HUES48 (cell line): ENCODE measurements at regions not wholly inside any gene's neighbourhood (a gene's known extent, or its start where the extent isn't known, plus 50 kb on each side); places are given as distances from the start of the nearest gene placed in this dataset.
"Not testable (repeated sequence)": the region's sequence is repeated elsewhere in the genome, so short reads cannot be mapped to it uniquely, and the experiment has no call there.

Experiments used
- H3K27ac ChIP-seq: one replicate; pipeline ENCODE4 v1.7.0; 2013; ENCODE audit warnings: low read depth, low read length, inconsistent platforms
- H3K27me3 ChIP-seq: 2 replicates; pipeline ENCODE4 v1.6.1; 2013; ENCODE audit warnings: mild to moderate bottlenecking, low read length; ENCODE audit not compliant: control insufficient read depth, insufficient read depth
- H3K36me3 ChIP-seq: 2 replicates; pipeline ENCODE4 v1.6.1; 2013; ENCODE audit warnings: low read length; ENCODE audit not compliant: control insufficient read depth, insufficient read depth
- H3K4me1 ChIP-seq: 2 replicates; pipeline ENCODE4 v1.6.1; 2013; ENCODE audit warnings: mild to moderate bottlenecking, low read length; ENCODE audit not compliant: control insufficient read depth, insufficient read depth
- H3K4me3 ChIP-seq: 2 replicates; pipeline ENCODE4 v1.5.1; 2013; ENCODE audit warnings: mild to moderate bottlenecking, low read depth, low read length
- H3K9ac ChIP-seq: 2 replicates; pipeline ENCODE4 v1.6.1; 2013; ENCODE audit warnings: mild to moderate bottlenecking, low read depth, low read length, moderate library complexity
- H3K9me3 ChIP-seq: 2 replicates; pipeline ENCODE4 v1.6.1; 2013; ENCODE audit warnings: low read length; ENCODE audit not compliant: control insufficient read depth, insufficient read depth

DNA sequence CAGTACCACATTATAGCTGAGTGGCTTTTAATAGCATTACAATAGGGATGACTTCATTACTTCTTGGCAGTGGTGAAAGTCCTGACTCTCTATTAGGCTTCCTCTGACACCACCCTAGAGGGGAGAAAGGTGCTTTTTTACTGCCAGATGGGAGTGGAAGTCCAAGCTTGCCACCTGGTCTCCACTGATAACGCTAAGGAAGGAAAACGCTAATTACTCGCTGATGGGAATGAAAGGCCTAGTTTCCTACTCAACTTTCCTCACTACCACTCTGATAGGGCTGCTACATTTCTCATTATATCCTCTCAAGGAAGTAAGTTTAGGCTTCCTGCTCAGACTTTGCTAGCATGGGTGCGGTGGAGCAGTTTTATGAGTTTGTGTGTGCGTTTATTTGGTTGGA is 62.3 kb upstream of the PAGE3 start:
- peaks cover 92% of the 10 kb centered on the region for H3K9me3 ChIP-seq
- H3K27me3 ChIP-seq: no peaks in the 10 kb centered on the region
- no peaks in the 10 kb centered on the region for H3K4me1 ChIP-seq
- no peak overlapping the region for H3K27ac ChIP-seq
- no peak overlapping the region for H3K4me3 ChIP-seq
- H3K9ac ChIP-seq: no peak overlapping the region
- H3K36me3 ChIP-seq: no peaks in the 10 kb centered on the region

DNA sequence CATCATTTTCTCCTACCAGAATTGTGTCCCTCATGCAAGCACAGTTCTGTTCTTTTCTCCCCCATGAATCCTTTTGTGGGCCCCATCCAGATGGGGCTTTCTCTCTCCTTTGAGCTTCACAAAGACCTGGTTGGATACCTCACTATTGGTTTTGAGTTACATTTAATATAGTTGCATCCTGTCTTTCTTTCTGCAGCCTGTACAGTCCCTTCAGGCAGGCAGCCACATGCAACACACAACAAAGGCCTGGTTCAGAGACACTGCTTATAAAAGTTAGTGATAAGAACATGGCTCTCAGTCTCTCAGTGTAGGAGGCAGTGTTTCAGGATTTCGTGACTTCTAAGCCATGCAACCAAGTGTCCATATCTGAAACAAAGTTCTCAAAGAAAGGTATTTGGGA is 70.6 kb upstream of the PAGE3 start:
- no peak overlapping the region for H3K4me3 ChIP-seq
- H3K27me3 ChIP-seq: no peaks in the 10 kb centered on the region
- H3K9ac ChIP-seq: no peak overlapping the region
- no peak overlapping the region for H3K27ac ChIP-seq
- no peaks in the 10 kb centered on the region for H3K36me3 ChIP-seq
- peaks cover 80% of the 10 kb centered on the region for H3K9me3 ChIP-seq
- no peaks in the 10 kb centered on the region for H3K4me1 ChIP-seq

DNA sequence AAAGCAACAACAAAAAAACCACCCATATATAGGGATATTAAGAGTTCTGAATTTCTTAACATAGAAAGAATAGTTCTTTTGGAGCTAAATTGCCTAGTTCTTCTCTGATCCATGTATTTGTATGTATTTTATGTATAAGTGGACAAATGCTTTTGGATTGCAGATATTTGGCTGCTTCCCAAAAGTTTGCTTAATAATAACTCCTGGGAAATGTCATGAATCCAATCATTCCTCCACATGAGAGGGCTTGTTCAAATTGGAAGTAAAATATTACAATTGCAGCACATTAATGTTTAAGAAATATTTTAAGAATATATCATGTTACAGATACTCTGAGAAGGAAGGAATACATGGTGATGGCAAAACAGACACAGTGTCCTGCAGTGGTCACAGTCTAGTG is 71.5 kb upstream of the PAGE3 start:
- Histone ChIP-seq H3K9ac (no peak overlapping the region), H3K4me3 (no peak overlapping the region), H3K36me3 (no peaks in the 10 kb centered on the region), H3K27ac (no peak overlapping the region), H3K27me3 (no peaks in the 10 kb centered on the region), H3K9me3 (peaks cover 82% of the 10 kb centered on the region), H3K4me1 (no peaks in the 10 kb centered on the region)

DNA sequence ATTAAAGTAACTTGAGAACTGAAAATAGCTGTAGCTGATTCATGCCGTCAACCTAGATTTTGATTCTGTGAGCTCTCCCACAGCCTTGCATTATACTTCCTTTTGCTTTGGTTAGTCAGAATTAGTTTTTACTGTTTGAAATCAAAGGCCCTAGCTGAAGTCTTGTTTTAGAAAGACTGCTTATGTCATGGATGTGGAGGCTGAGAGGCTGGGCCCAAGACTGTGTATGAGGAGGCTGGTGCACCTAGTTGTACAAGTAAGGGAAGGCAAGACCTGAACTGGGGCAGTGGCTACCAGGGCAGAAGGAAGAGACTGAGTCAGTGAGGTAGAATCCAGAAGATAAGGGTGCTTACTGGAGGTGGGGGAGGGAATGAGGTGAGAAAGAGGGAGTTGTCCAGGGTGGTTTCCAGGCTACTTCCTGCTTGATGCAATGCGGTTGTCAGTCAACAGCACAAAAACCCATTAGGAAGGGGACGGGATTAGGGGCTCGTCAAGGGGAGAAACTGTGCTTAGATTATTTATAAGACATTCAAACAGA is 76.2 kb upstream of the PAGE3 start:
- no peaks in the 10 kb centered on the region for H3K27me3 ChIP-seq
- no peak overlapping the region for H3K9ac ChIP-seq
- no peak overlapping the region for H3K27ac ChIP-seq
- H3K36me3 ChIP-seq: no peaks in the 10 kb centered on the region
- H3K9me3 ChIP-seq: peaks cover 73% of the 10 kb centered on the region
- no peak overlapping the region for H3K4me3 ChIP-seq
- H3K4me1 ChIP-seq: no peaks in the 10 kb centered on the region

- Histone ChIP-seq H3K27ac (no peak overlapping the region), H3K4me1 (no peaks in the 10 kb centered on the region), H3K27me3 (no peaks in the 10 kb centered on the region), H3K36me3 (no peaks in the 10 kb centered on the region), H3K4me3 (no peak overlapping the region), H3K9ac (no peak overlapping the region), H3K9me3 (peaks cover 60% of the 10 kb centered on the region)
Observed at GRCh38 chrX:55342533-55343501, 78.1 kb upstream of the PAGE3 start.

DNA sequence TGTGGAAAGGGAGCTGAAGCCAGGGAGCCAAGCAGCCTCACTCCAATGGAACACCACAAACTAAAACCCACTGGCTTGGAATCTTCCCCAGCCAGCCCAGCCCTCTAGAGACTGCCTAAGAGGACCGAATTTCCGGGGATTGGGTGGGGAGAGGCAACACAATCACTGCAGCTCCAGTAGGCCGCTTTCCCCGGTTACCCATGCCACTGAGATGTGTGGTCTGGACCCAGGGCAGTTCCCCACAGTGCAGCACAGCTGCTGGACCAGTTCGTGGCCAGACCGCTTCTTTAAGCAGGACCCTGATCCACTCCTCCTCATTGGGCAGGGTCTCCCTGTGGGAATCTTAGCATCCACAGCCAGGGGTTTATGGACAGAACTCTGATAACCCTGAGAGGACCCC is 91.9 kb upstream of the PAGE3 start:
- no peak overlapping the region for H3K4me3 ChIP-seq
- H3K9me3 ChIP-seq: peaks cover 94% of the 10 kb centered on the region
- H3K36me3 ChIP-seq: no peaks in the 10 kb centered on the region
- no peak overlapping the region for H3K27ac ChIP-seq
- H3K27me3 ChIP-seq: no peaks in the 10 kb centered on the region
- H3K4me1 ChIP-seq: no peaks in the 10 kb centered on the region
- no peak overlapping the region for H3K9ac ChIP-seq

DNA sequence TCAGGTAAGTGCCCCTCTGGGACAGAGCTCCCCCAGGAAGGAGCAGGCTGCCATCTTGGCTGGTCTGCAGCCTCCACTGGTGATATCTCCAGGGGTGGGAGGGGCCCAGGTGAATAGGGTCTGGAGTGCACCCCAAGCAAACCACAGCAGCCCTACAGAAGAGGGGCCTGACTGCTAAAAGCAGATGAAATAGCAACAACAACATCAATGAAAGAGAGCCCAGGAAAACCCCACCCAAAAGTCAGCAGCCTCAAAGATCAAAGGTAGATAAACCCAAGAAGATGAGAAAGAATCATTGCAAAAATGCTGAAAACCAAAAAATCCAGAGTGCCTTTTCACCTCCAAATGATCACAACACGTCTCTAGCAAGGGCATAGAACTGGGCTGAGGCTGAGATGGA is 92.5 kb upstream of the PAGE3 start:
- H3K27me3 ChIP-seq: no peaks in the 10 kb centered on the region
- H3K4me1 ChIP-seq: no peaks in the 10 kb centered on the region
- H3K9ac ChIP-seq: no peak overlapping the region

DNA sequence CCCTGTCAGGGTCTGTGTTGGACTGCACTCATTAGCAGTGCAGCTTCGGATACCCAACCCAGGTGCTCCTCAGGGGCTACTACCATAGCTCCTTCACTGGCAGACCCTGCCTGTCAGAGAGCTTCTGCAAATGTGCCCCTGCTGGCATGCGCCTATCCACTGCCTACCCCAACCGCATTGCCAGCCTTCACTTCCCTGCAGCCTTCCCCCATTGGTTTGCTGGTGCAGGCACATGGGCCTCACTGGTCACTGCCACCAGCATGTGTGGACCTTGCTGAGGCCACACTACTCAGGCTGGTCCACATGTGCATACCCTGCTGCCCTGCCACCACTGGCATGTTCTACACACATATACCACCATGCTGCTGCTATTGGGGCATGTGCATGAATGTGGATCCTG is 72.5 kb upstream of the MAGEH1 start:
- H3K36me3 ChIP-seq: no peaks in the 10 kb centered on the region
- H3K27ac ChIP-seq: no peak overlapping the region
- H3K9me3 ChIP-seq: peaks cover 82% of the 10 kb centered on the region
- H3K4me1 ChIP-seq: no peaks in the 10 kb centered on the region
- no peaks in the 10 kb centered on the region for H3K27me3 ChIP-seq
- no peak overlapping the region for H3K4me3 ChIP-seq
- H3K9ac ChIP-seq: no peak overlapping the region

More for the DNA sequence above, 92.5 kb upstream of the PAGE3 start:
- Histone ChIP-seq H3K9me3 (peaks cover 94% of the 10 kb centered on the region), H3K4me3 (no peak overlapping the region), H3K27ac (no peak overlapping the region), H3K36me3 (no peaks in the 10 kb centered on the region)

- Histone ChIP-seq H3K4me3 (no peak overlapping the region; the same call in 1 of the 2 replicates), H3K9ac (no peak overlapping the region), H3K27me3 (no peaks in the 10 kb centered on the region), H3K9me3 (peaks cover 91% of the 10 kb centered on the region), H3K4me1 (no peaks in the 10 kb centered on the region), H3K36me3 (no peaks in the 10 kb centered on the region), H3K27ac (no peak overlapping the region)
Observed at GRCh38 chrX:55389376-55389775, 62.6 kb upstream of the MAGEH1 start.

GRCh38 chrX:55396836-55397235 is 55.1 kb upstream of the MAGEH1 start:
- H3K27me3 ChIP-seq, H3K4me1 ChIP-seq, H3K27ac ChIP-seq, H3K4me3 ChIP-seq, H3K36me3 ChIP-seq, H3K9ac ChIP-seq: not testable (repeated sequence)
- peaks cover 46% of the 10 kb centered on the region for H3K9me3 ChIP-seq
